HepG2 (cell line): ENCODE measurements at regions not wholly inside any gene's neighbourhood (a gene's known extent, or its start where the extent isn't known, plus 50 kb on each side); places are given as distances from the start of the nearest gene placed in this dataset.

Source experiments
- ATAC-seq: fragments of 200-7000 bp; cut with Tn5 transposase; 3 replicates; pipeline ENCODE4 v1.9.1; 2020; ENCODE audit warnings: mild to moderate bottlenecking, moderate library complexity
- BruUV-seq: library from RNA; stranded (reverse); fragments of 400-500 nt; replicated peaks from 2 replicates; lab custom pipeline; 2021; lab: Mats Ljungman, UMichigan
- CTCF ChIA-PET: fragments of 300-600 bp; formaldehyde crosslinking; extraction: SDS; loops from one replicate; lab custom pipeline; 2021; ENCODE audit warnings: low total read pairs, inconsistent platforms, low intra/inter-chr PET ratio; lab: Yijun Ruan, JAX
- POLR2A ChIA-PET: fragments of 350-600 bp; sonication (Branson Sonifier 250); formaldehyde crosslinking; loops from one replicate; lab custom pipeline; 2020; ENCODE audit warnings: antibody characterized with exemption, inconsistent platforms; lab: Yijun Ruan, JAX
- DNase-seq: peaks from one replicate; pipeline ENCODE4 v3.0.0-alpha.2; 2015; ENCODE audit warnings: low spot score
- FAIRE-seq: peaks from 3 replicates; lab custom pipeline; 2011; peaks lifted over from hg19 to GRCh38; lab: Jason Lieb, UNC
- H2AFZ ChIP-seq: one replicate; pipeline ENCODE4 v1.6.1; 2011; ENCODE audit warnings: low read length, inconsistent platforms
- H3K27ac ChIP-seq: fragments of 300-600 bp; 3 replicates; pipeline ENCODE4 v1.8.0; 2011; ENCODE audit warnings: mixed run types, mild to moderate bottlenecking, mixed read lengths, low read length, inconsistent platforms; ENCODE audit not compliant: insufficient read depth; ENCODE audit errors: extremely low read length
- H3K27me3 ChIP-seq, 2 experiments: fragments of 200-600 bp in 1 of 2; 2 replicates in 1 of 2; 3 replicates in 1 of 2; pipeline versions ENCODE4 v1.6.0 to v1.8.0; 2011; ENCODE audit warnings: low read length in 2 of 2, mild to moderate bottlenecking in 2 of 2, moderate library complexity in 2 of 2, inconsistent platforms in 1 of 2; ENCODE audit not compliant: insufficient read depth in 2 of 2, control insufficient read depth in 1 of 2
- H3K36me3 ChIP-seq, 2 experiments: fragments of 200-600 bp in 1 of 2; replicated peaks in 1 of 2; 2 replicates in 1 of 2; 3 replicates in 1 of 2; pipeline versions ENCODE4 v1.5.1 to v1.8.0; 2011; ENCODE audit warnings: low read length in 2 of 2, inconsistent platforms in 1 of 2; ENCODE audit not compliant: insufficient read depth in 2 of 2, control insufficient read depth in 1 of 2
- H3K4me1 ChIP-seq: 2 replicates; pipeline ENCODE4 v1.5.1; 2012; ENCODE audit warnings: low read length, inconsistent platforms; ENCODE audit not compliant: insufficient read depth
- H3K4me2 ChIP-seq: 2 replicates; pipeline ENCODE4 v1.6.0; 2011; ENCODE audit warnings: low read depth, low read length, inconsistent platforms
- H3K4me3 ChIP-seq, 3 experiments: fragments of 200-600 bp in 1 of 3; sonication (generic), shearing (Covaris generic) in 1 of 3; replicated peaks in 1 of 3; 2 replicates each; pipeline ENCODE4 v1.5.1; 2011 to 2016; ENCODE audit warnings: low read length in 3 of 3, inconsistent platforms in 2 of 3, low read depth in 2 of 3, mild to moderate bottlenecking in 2 of 3, control low read depth in 1 of 3, mixed read lengths in 1 of 3; ENCODE audit not compliant: insufficient read depth in 1 of 3
- H3K79me2 ChIP-seq: one replicate; pipeline ENCODE4 v1.6.1; 2011; ENCODE audit warnings: low read length, inconsistent platforms; ENCODE audit not compliant: insufficient read depth
- H3K9ac ChIP-seq: 2 replicates; pipeline ENCODE4 v1.6.0; 2011; ENCODE audit warnings: mild to moderate bottlenecking, low read depth, low read length, inconsistent platforms; ENCODE audit not compliant: insufficient read depth
- H3K9me3 ChIP-seq: 2 replicates; pipeline ENCODE4 v1.5.1; 2012; ENCODE audit warnings: mild to moderate bottlenecking, low read length
- H4K20me1 ChIP-seq: 2 replicates; pipeline ENCODE4 v1.6.0; 2011; ENCODE audit warnings: inconsistent platforms, mild to moderate bottlenecking, low read length, moderate library complexity; ENCODE audit not compliant: insufficient read depth
- BORCS8-MEF2B ChIP-seq: sonication (generic); formaldehyde crosslinking; IDR thresholded peaks from 2 replicates; pipeline ENCODE4 v1.8.0; 2022; ENCODE audit warnings: mild to moderate bottlenecking, missing genetic modification reagents
- CCAR2 ChIP-seq: fragments of 200-400 bp; formaldehyde crosslinking; optimal IDR thresholded peaks from 2 replicates; pipeline ENCODE3; 2018; ENCODE audit warnings: low read depth, mild to moderate bottlenecking, low read length, moderate library complexity
- DMAP1 ChIP-seq: IDR thresholded peaks from 2 replicates; pipeline ENCODE4 v1.6.1; 2016
- FOXA1 ChIP-seq, 2 experiments: fragments of 450-650 bp in 1 of 2; sonication (generic) in 1 of 2; formaldehyde crosslinking in 1 of 2; IDR thresholded peaks; 2 replicates each; pipeline versions ENCODE4 v1.4.0 to v1.6.1; 2016 to 2020; ENCODE audit warnings: missing genetic modification reagents in 1 of 2
- FOXK2 ChIP-seq: fragments of 450-650 bp; IDR thresholded peaks from 2 replicates; pipeline ENCODE4 v1.6.1; 2016
- FOXM1 ChIP-seq: sonication (generic); formaldehyde crosslinking; IDR thresholded peaks from 2 replicates; pipeline ENCODE4 v1.5.0; 2020; ENCODE audit warnings: missing genetic modification reagents
- MAX ChIP-seq: IDR thresholded peaks from 2 replicates; pipeline ENCODE4 v1.6.1; 2012; ENCODE audit warnings: inconsistent platforms
- NPAS2 ChIP-seq: sonication (generic); formaldehyde crosslinking; IDR thresholded peaks from 2 replicates; pipeline ENCODE4 v1.8.0; 2022; ENCODE audit warnings: mild to moderate bottlenecking, missing genetic modification reagents, borderline replicate concordance
- TBL1XR1 ChIP-seq: fragments of 150-350 bp; IDR thresholded peaks from 2 replicates; pipeline ENCODE4 v1.6.1; 2014; ENCODE audit warnings: borderline replicate concordance, low read length; ENCODE audit not compliant: partially characterized antibody
- TBX2 ChIP-seq: sonication (generic); formaldehyde crosslinking; IDR thresholded peaks from 2 replicates; pipeline ENCODE4 v1.5.0; 2020; ENCODE audit warnings: missing genetic modification reagents, mild to moderate bottlenecking, borderline replicate concordance
- ZNF383 ChIP-seq: sonication (generic); formaldehyde crosslinking; IDR thresholded peaks from 2 replicates; pipeline ENCODE4 v1.4.0; 2020; ENCODE audit warnings: missing genetic modification reagents, mild to moderate bottlenecking, borderline replicate concordance
- ZNF430 ChIP-seq: sonication (generic); formaldehyde crosslinking; IDR thresholded peaks from 2 replicates; pipeline ENCODE4 v1.9.0; 2021; ENCODE audit warnings: mild to moderate bottlenecking, missing genetic modification reagents
- ZNF441 ChIP-seq: sonication (generic); formaldehyde crosslinking; IDR thresholded peaks from 2 replicates; pipeline ENCODE4 v1.7.0; 2021; ENCODE audit warnings: missing genetic modification reagents, borderline replicate concordance
- ZNF468 ChIP-seq: sonication (generic); formaldehyde crosslinking; IDR thresholded peaks from 2 replicates; pipeline ENCODE4 v1.8.0; 2022; ENCODE audit warnings: mild to moderate bottlenecking, moderate library complexity, missing genetic modification reagents
- ZNF552 ChIP-seq: sonication (generic); formaldehyde crosslinking; IDR thresholded peaks from 2 replicates; pipeline ENCODE4 v1.9.0; 2022; ENCODE audit warnings: missing genetic modification reagents, mild to moderate bottlenecking, borderline replicate concordance
- ZNF629 ChIP-seq: sonication (generic); formaldehyde crosslinking; conservative IDR thresholded peaks from 2 replicates; pipeline ENCODE4 v1.5.0; 2020; ENCODE audit warnings: missing genetic modification reagents
- ZNF704 ChIP-seq: sonication (generic); formaldehyde crosslinking; IDR thresholded peaks from 2 replicates; pipeline ENCODE4 v1.8.1; 2023; ENCODE audit warnings: mild to moderate bottlenecking, inconsistent platforms, moderate library complexity, missing genetic modification reagents, borderline replicate concordance
- ZSCAN22 ChIP-seq: sonication (generic); formaldehyde crosslinking; IDR thresholded peaks from 2 replicates; pipeline ENCODE4 v1.4.0; 2020; ENCODE audit warnings: mild to moderate bottlenecking, missing genetic modification reagents
- WGBS: methylation state at CpG from one replicate; pipeline ENCODE4 v1.1.6; 2017; ENCODE audit warnings: low lambda C conversion rate; 5-methylcytosine and 5-hydroxymethylcytosine counted together
- in situ Hi-C: cut with HindIII; loops from 2 replicates; pipeline ENCODE4 v1.10.0; 2017; ENCODE audit warnings: low pct_unique_long_range_greater_than_20kb; ENCODE audit not compliant: extremely low pct_ligation_motif_present
- intact Hi-C: fragments of 100-400 bp; cut with micrococcal nuclease; formaldehyde crosslinking; loops from one replicate; pipeline ENCODE4 v1.10.0; 2022; ENCODE audit not compliant: unreplicated experiment
- TF ChIP-seq, protein P1 (sequence below): sonication (generic); formaldehyde crosslinking; conservative IDR thresholded peaks from 2 replicates; pipeline ENCODE4 v1.8.0; 2022; ENCODE audit warnings: missing genetic modification reagents

- no peak for FAIRE-seq
- Histone ChIP-seq H4K20me1 (no peaks in the 10 kb centered on the region), H3K4me3 (no peak overlapping the region), H3K27ac (no peak overlapping the region), H3K79me2 (no peaks in the 10 kb centered on the region), H3K4me1 (no peaks in the 10 kb centered on the region), H2AFZ (no peak overlapping the region), H3K9ac (no peak overlapping the region), H3K9me3 (no peaks in the 10 kb centered on the region), H3K36me3 (no peaks in the 10 kb centered on the region), H3K27me3 (no peaks in the 10 kb centered on the region), H3K4me2 (no peak overlapping the region)
- TF ChIP-seq, protein P1, sequence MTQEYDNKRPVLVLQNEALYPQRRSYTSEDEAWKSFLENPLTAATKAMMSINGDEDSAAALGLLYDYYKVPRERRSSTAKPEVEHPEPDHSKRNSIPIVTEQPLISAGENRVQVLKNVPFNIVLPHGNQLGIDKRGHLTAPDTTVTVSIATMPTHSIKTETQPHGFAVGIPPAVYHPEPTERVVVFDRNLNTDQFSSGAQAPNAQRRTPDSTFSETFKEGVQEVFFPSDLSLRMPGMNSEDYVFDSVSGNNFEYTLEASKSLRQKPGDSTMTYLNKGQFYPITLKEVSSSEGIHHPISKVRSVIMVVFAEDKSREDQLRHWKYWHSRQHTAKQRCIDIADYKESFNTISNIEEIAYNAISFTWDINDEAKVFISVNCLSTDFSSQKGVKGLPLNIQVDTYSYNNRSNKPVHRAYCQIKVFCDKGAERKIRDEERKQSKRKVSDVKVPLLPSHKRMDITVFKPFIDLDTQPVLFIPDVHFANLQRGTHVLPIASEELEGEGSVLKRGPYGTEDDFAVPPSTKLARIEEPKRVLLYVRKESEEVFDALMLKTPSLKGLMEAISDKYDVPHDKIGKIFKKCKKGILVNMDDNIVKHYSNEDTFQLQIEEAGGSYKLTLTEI (CRISPR knock-in tag), result no peak
- no peak for TF ChIP-seq NPAS2
- no peak for TF ChIP-seq ZNF383
- TF ChIP-seq FOXK2, result no peak
- no peak for TF ChIP-seq ZNF430
- no peak for TF ChIP-seq ZNF552
- TF ChIP-seq ZNF704 (CRISPR knock-in tag), result no peak
- TF ChIP-seq FOXM1, result no peak
- no peak for TF ChIP-seq ZNF629 (CRISPR knock-in tag)
- TF ChIP-seq BORCS8-MEF2B (CRISPR knock-in tag), result no peak
- no peak for TF ChIP-seq ZSCAN22 (CRISPR knock-in tag)
- TF ChIP-seq TBX2, result no peak
- TF ChIP-seq DMAP1 (CRISPR knock-in tag), result no peak
- TF ChIP-seq TBL1XR1, result no peak
- no peak for TF ChIP-seq ZNF468 (CRISPR knock-in tag)
- TF ChIP-seq FOXA1 (IDR thresholded peaks at IDR 0.05), result no peak
- TF ChIP-seq FOXA1 (CRISPR knock-in tag; IDR thresholded peaks at IDR 0.05), result no peak
- TF ChIP-seq ZNF441 (CRISPR knock-in tag), result no peak
- no peak for TF ChIP-seq MAX
- TF ChIP-seq CCAR2, result no peak
- WGBS, result 56% methylated on average over 3 of the region's 3 CpGs
- no peak for ATAC-seq
- intact Hi-C loops (no loop called here), in situ Hi-C loops (no loop called here)
- POLR2A ChIA-PET, result no interaction called here
- DNase-seq, result no peak
- CTCF ChIA-PET, result no interaction called here
- BruUV-seq, result no TSS peak
These were observed 258.2 kb downstream of the SOX2 start for GRCh38 chr3:181969925-181970324.
